Parathyroid adenoma (tissue), 2 donors: ENCODE measurements at regions not wholly inside any gene's neighbourhood (a gene's known extent, or its start where the extent isn't known, plus 50 kb on each side); places are given as distances from the start of the nearest gene placed in this dataset.
"Not testable (repeated sequence)": the region's sequence is repeated elsewhere in the genome, so short reads cannot be mapped to it uniquely, and the experiment has no call there.

Source experiments
- H2AFZ ChIP-seq: fragments of 300-600 bp; sonication (generic); one replicate; pipeline ENCODE4 v1.7.0; 2017; ENCODE audit warnings: antibody characterized with exemption, mild to moderate bottlenecking
- H3K27ac ChIP-seq: fragments of 300-600 bp; sonication (generic); one replicate; pipeline ENCODE4 v1.7.0; 2017
- H3K27me3 ChIP-seq: fragments of 300-600 bp; sonication (generic); one replicate; pipeline ENCODE4 v1.7.0; 2017; ENCODE audit warnings: low read length; ENCODE audit not compliant: control insufficient read depth, insufficient read depth
- H3K36me3 ChIP-seq: fragments of 300-600 bp; sonication (generic); one replicate; pipeline ENCODE4 v1.7.0; 2017; ENCODE audit warnings: low read length; ENCODE audit not compliant: control insufficient read depth, insufficient read depth
- H3K4me1 ChIP-seq: fragments of 300-600 bp; sonication (generic); one replicate; pipeline ENCODE4 v1.7.0; 2017; ENCODE audit warnings: control low read depth
- H3K4me2 ChIP-seq: fragments of 300-600 bp; sonication (generic); one replicate; pipeline ENCODE4 v1.7.0; 2017; ENCODE audit warnings: low read length
- H3K4me3 ChIP-seq: fragments of 300-600 bp; sonication (generic); one replicate; pipeline ENCODE4 v1.7.0; 2017; ENCODE audit warnings: low read depth, low read length
- H3K79me2 ChIP-seq: fragments of 300-600 bp; sonication (generic); one replicate; pipeline ENCODE4 v1.7.0; 2017; ENCODE audit warnings: control low read depth
- H3K9ac ChIP-seq: fragments of 300-600 bp; sonication (generic); one replicate; pipeline ENCODE4 v1.7.0; 2017; ENCODE audit warnings: mild to moderate bottlenecking
- H3K9me3 ChIP-seq: fragments of 300-600 bp; sonication (generic); one replicate; pipeline ENCODE4 v1.7.0; 2017; ENCODE audit warnings: low read length; ENCODE audit not compliant: control insufficient read depth
- CTCF ChIP-seq: fragments of 300-600 bp; sonication (generic); IDR thresholded peaks from one replicate; pipeline ENCODE4 v1.7.0; 2017; ENCODE audit warnings: antibody characterized with exemption, mild to moderate bottlenecking
- donor health status: primary hyperparathyroidism.

- H3K4me2 ChIP-seq, result no peak overlapping the region
- no peak overlapping the region for H2AFZ ChIP-seq
- H3K4me1 ChIP-seq, result no peaks in the 10 kb centered on the region
- no peaks in the 10 kb centered on the region for H3K27me3 ChIP-seq
- no peak overlapping the region for H3K27ac ChIP-seq
- H3K9me3 ChIP-seq, result no peaks in the 10 kb centered on the region
- H3K79me2 ChIP-seq, result no peaks in the 10 kb centered on the region
- no peak for TF ChIP-seq CTCF
- no peaks in the 10 kb centered on the region for H3K36me3 ChIP-seq
- H3K4me3 ChIP-seq, result no peak overlapping the region
- H3K9ac ChIP-seq, result no peak overlapping the region
Observed at GRCh38 chr1:166488327-166488726, 321.5 kb upstream of the FAM78B start.

- TF ChIP-seq CTCF, result no peak
- Histone ChIP-seq H3K27me3 (no peaks in the 10 kb centered on the region), H3K9me3 (no peaks in the 10 kb centered on the region), H3K4me2 (no peak overlapping the region), H3K4me3 (no peak overlapping the region), H3K27ac (no peak overlapping the region), H3K36me3 (no peaks in the 10 kb centered on the region), H2AFZ (no peak overlapping the region), H3K79me2 (no peaks in the 10 kb centered on the region), H3K9ac (no peak overlapping the region), H3K4me1 (no peaks in the 10 kb centered on the region)
Observed at GRCh38 chr1:166489356-166489669, 322.5 kb upstream of the FAM78B start.

GRCh38 chr1:166489670-166490436 lies 323.1 kb upstream of the FAM78B start:
- H3K9me3 ChIP-seq, result no peaks in the 10 kb centered on the region
- H3K4me1 ChIP-seq, result no peaks in the 10 kb centered on the region
- no peak overlapping the region for H3K27ac ChIP-seq
- no peak overlapping the region for H3K4me2 ChIP-seq
- no peak overlapping the region for H2AFZ ChIP-seq
- H3K79me2 ChIP-seq, result no peaks in the 10 kb centered on the region
- H3K9ac ChIP-seq, result no peak overlapping the region
- TF ChIP-seq CTCF, result no peak
- H3K4me3 ChIP-seq, result no peak overlapping the region
- H3K36me3 ChIP-seq, result no peaks in the 10 kb centered on the region
- no peaks in the 10 kb centered on the region for H3K27me3 ChIP-seq

- H2AFZ ChIP-seq, result no peak overlapping the region
- no peak overlapping the region for H3K4me2 ChIP-seq
- no peaks in the 10 kb centered on the region for H3K36me3 ChIP-seq
- no peak overlapping the region for H3K27ac ChIP-seq
- H3K4me3 ChIP-seq, result no peak overlapping the region
- H3K4me1 ChIP-seq, result no peaks in the 10 kb centered on the region
- no peak for TF ChIP-seq CTCF
- H3K9me3 ChIP-seq, result no peaks in the 10 kb centered on the region
- no peaks in the 10 kb centered on the region for H3K79me2 ChIP-seq
- no peak overlapping the region for H3K9ac ChIP-seq
- no peaks in the 10 kb centered on the region for H3K27me3 ChIP-seq
Observed at GRCh38 chr1:166490437-166490991, 323.7 kb upstream of the FAM78B start.

GRCh38 chr1:166493765-166494164 lies 327.0 kb upstream of the FAM78B start:
- not testable (repeated sequence) for H3K27ac ChIP-seq, H3K27me3 ChIP-seq, H3K36me3 ChIP-seq, H3K4me3 ChIP-seq, H3K9ac ChIP-seq, H3K79me2 ChIP-seq, H3K4me1 ChIP-seq, H2AFZ ChIP-seq, H3K9me3 ChIP-seq, H3K4me2 ChIP-seq
